Caco-2 (cell line): ENCODE measurements at regions not wholly inside any gene's neighbourhood (a gene's known extent, or its start where the extent isn't known, plus 50 kb on each side); places are given as distances from the start of the nearest gene placed in this dataset.

Source experiments
- BruUV-seq: library from RNA; stranded (reverse); fragments of 400-500 nt; replicated peaks from 2 replicates; lab custom pipeline; 2021; lab: Mats Ljungman, UMichigan
- CTCF ChIA-PET: fragments of 300-600 bp; sonication (Branson Sonifier 250); formaldehyde crosslinking; loops from one replicate; lab custom pipeline; 2022; ENCODE audit warnings: antibody characterized with exemption; lab: Charles Lee
- POLR2A ChIA-PET: fragments of 300-600 bp; sonication (Branson Sonifier 250); formaldehyde crosslinking; loops from one replicate; lab custom pipeline; 2022; ENCODE audit warnings: antibody characterized with exemption; lab: Charles Lee
- DNase-seq, 2 experiments: peaks; one replicate each; pipeline versions ENCODE4 v3.0.0 to v3.0.0-alpha.2; 2020 to 2022
- H3K27me3 ChIP-seq: replicated peaks from 2 replicates; pipeline ENCODE4 v1.6.0; 2011; ENCODE audit warnings: low read length; ENCODE audit not compliant: control insufficient read depth, insufficient read depth
- H3K36me3 ChIP-seq: 2 replicates; pipeline ENCODE4 v1.5.1; 2011; ENCODE audit warnings: low read length; ENCODE audit not compliant: control insufficient read depth, insufficient read depth
- H3K4me1 ChIP-seq: fragments of 250-450 bp; sonication (Bioruptor Pico); 2 replicates; pipeline ENCODE4 v1.5.1; 2020; ENCODE audit warnings: mild to moderate bottlenecking
- H3K4me3 ChIP-seq: 2 replicates; pipeline ENCODE4 v1.5.1; 2011; ENCODE audit warnings: low read depth, mild to moderate bottlenecking, control low read depth, low read length
- H3K9me3 ChIP-seq: fragments of 250-450 bp; sonication (Bioruptor Pico); 2 replicates; pipeline ENCODE4 v1.5.1; 2020; ENCODE audit warnings: mild to moderate bottlenecking, moderate library complexity
- H3K27ac Mint-ChIP-seq: one replicate; pipeline ENCODE4 v1.8.0; 2022; ENCODE audit warnings: mixed read lengths; ENCODE audit not compliant: unreplicated experiment
- H3K27me3 Mint-ChIP-seq: one replicate; pipeline ENCODE4 v1.8.0; 2022; ENCODE audit warnings: mixed read lengths; ENCODE audit not compliant: insufficient read depth, unreplicated experiment
- H3K36me3 Mint-ChIP-seq: one replicate; pipeline ENCODE4 v1.8.0; 2022; ENCODE audit warnings: mild to moderate bottlenecking, mixed read lengths; ENCODE audit not compliant: insufficient read depth, unreplicated experiment
- H3K4me1 Mint-ChIP-seq: one replicate; pipeline ENCODE4 v1.8.0; 2022; ENCODE audit warnings: low read depth, mixed read lengths; ENCODE audit not compliant: unreplicated experiment
- H3K4me3 Mint-ChIP-seq: one replicate; pipeline ENCODE4 v1.8.0; 2022; ENCODE audit warnings: mild to moderate bottlenecking, moderate library complexity, mixed read lengths; ENCODE audit not compliant: unreplicated experiment
- H3K9me3 Mint-ChIP-seq: one replicate; pipeline ENCODE4 v1.8.0; 2022; ENCODE audit warnings: mixed read lengths; ENCODE audit not compliant: unreplicated experiment
- intact Hi-C: fragments of 100-400 bp; cut with micrococcal nuclease; formaldehyde crosslinking; loops from one replicate; pipeline ENCODE4 v1.10.0; 2022; ENCODE audit not compliant: unreplicated experiment
- TF ChIP-seq, protein P1 (sequence below), 2 experiments: fragments of 200-600 bp in 1 of 2; IDR thresholded peaks; 1 replicate in 1 of 2; 2 replicates in 1 of 2; pipeline versions ENCODE4 v1.5.1 to v1.8.0; 2011 to 2022; ENCODE audit warnings: antibody characterized with exemption in 1 of 2, control low read depth in 1 of 2, inconsistent platforms in 1 of 2, low read depth in 1 of 2, low read length in 1 of 2, mild to moderate bottlenecking in 1 of 2, moderate library complexity in 1 of 2; ENCODE audit not compliant: insufficient read depth in 1 of 2, severe bottlenecking in 1 of 2, unreplicated experiment in 1 of 2

DNA sequence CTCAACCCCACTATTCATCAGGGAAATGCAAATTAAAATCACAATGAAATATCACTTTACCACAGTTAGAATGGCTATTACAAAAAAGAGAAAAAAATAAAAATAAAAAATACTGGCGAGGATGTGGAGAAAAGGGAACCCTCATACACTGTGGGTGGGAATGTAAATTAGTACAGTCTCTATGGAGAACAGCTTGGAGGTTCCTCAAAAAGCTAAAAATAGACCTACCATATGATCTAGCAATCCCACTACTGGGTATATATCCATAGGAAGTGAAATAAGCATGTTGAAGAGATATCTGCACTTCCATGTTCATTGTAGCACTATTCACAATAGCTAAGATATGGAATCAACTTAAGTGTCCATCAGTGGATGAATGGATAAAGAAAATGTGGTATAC is 50.5 kb upstream of the PAGE1 start:
- no peak overlapping the region for H3K27ac Mint-ChIP-seq
- H3K36me3 Mint-ChIP-seq, result no peaks in the 10 kb centered on the region
- Histone ChIP-seq H3K9me3 (no peaks in the 10 kb centered on the region), H3K4me3 (no peak overlapping the region), H3K4me1 (peaks cover 11% of the 10 kb centered on the region; the same call in 1 of the 2 replicates), H3K36me3 (no peaks in the 10 kb centered on the region), H3K27me3 (no peaks in the 10 kb centered on the region)
- ChIA-PET POLR2A (no interaction called here), CTCF (no interaction called here)
- peaks cover 18% of the 10 kb centered on the region for H3K9me3 Mint-ChIP-seq
- no peaks in the 10 kb centered on the region for H3K27me3 Mint-ChIP-seq
- no peak overlapping the region for H3K4me3 Mint-ChIP-seq
- no peaks in the 10 kb centered on the region for H3K4me1 Mint-ChIP-seq
- TF ChIP-seq, protein P1, sequence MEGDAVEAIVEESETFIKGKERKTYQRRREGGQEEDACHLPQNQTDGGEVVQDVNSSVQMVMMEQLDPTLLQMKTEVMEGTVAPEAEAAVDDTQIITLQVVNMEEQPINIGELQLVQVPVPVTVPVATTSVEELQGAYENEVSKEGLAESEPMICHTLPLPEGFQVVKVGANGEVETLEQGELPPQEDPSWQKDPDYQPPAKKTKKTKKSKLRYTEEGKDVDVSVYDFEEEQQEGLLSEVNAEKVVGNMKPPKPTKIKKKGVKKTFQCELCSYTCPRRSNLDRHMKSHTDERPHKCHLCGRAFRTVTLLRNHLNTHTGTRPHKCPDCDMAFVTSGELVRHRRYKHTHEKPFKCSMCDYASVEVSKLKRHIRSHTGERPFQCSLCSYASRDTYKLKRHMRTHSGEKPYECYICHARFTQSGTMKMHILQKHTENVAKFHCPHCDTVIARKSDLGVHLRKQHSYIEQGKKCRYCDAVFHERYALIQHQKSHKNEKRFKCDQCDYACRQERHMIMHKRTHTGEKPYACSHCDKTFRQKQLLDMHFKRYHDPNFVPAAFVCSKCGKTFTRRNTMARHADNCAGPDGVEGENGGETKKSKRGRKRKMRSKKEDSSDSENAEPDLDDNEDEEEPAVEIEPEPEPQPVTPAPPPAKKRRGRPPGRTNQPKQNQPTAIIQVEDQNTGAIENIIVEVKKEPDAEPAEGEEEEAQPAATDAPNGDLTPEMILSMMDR (IDR thresholded peaks at IDR 0.05; ENCODE audit: insufficient read depth in 1 of 2, low read depth in 1 of 2, low read length in 1 of 2, severe bottlenecking in 1 of 2, unreplicated experiment in 1 of 2), result no peak
- no peak for DNase-seq
- intact Hi-C loops, result no loop called here
- BruUV-seq, result no TSS peak
